ENCODE measurements at regions not wholly inside any gene's neighbourhood (a gene's known extent, or its start where the extent isn't known, plus 50 kb on each side); places are given as distances from the start of the nearest gene placed in this dataset.

GRCh38 chr17:34527908-34528470, 51.4 kb upstream of the TMEM132E start:
- DNase-seq (ENCODE audit: low read depth): no peak

- no peak for DNase-seq (ENCODE audit: low read depth)
These were observed 52.1 kb upstream of the TMEM132E start for GRCh38 chr17:34527136-34527907.

DNA sequence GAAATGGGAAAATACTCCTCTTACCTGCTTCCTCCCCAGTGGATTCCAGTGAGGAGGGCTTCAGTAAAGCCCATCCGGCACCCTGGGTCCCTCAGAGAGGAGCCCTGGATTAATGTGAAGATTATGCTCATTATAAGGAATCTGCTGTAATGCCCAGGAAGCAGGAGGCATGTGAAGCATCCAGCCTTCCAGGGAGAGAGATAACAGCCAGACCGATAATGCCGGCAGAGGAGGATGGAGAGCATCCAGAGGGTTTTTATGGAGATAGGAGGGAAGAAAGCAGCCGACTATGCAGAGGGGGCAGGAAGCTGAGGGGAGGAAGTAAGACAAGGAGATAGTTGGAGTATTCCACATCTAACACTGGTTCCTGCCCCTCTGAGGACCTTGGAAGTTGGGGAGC, 53.7 kb upstream of the TMEM132E start:
- no peak for DNase-seq (ENCODE audit: low read depth)

DNA sequence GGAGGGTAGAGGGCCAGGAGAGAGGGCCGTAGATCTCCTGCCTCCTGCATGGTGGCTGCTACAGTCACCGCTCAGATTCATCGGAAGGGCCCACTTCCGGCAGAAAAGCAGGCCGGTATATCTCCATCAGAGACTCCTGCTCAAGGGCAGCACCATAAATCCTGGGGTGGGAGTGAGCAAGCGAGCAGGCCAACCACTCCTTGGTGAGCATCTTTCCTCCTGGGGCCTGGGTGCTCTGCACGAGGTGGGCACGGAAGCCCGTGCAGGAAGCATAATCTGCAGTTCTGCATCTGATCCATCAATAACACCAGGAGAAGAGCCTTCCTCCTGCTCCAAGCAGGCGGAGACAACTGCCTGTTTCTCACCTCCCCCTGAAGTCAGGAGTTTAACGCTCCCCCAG, 57.4 kb upstream of the TMEM132E start:
- DNase-seq (ENCODE audit: low read depth): no peak

- no peak for DNase-seq (ENCODE audit: low read depth)
These were observed 60.1 kb upstream of the TMEM132E start for GRCh38 chr17:34519282-34519681.

DNA sequence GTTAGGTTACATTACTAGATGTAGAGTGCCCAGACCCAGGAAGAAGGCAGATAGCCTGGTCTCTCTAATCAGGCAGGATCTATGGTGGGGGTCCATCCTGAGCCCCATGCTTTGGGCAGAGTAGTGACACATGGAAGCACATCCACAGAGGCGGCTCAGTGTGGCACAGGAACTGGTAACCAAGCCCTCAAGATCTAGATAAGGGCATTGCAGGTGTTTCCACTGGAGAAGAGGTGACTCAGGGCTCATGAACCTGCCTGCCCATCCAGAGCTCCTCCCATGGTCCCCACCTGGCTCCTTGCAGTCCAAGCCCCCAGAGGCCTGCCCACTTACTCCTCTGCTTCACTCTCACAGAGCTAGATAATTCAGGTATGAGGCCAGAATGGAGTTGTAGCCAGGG, 62.0 kb upstream of the TMEM132E start:
- DNase-seq (ENCODE audit: low read depth): no peak

DNA sequence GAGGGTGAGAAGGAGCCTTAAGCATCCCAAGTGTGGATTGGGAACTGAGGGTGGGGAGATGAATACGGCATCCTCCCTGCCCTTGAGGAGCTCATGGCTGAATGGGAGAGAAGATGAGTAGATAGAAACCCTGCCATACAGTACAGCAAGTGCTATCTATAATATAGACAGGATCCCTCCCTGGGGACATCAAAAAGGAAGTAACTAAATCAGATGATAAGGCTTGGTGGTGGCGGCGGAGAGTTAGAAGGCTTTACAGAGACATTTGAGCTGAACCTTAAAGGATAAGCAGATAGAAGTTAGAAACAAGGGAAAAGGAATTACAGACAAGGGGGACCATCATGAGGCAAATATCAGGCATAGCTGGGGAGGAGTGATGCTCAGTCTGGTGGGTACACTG, 67.5 kb upstream of the TMEM132E start:
- no peak for DNase-seq (ENCODE audit: low read depth)

DNA sequence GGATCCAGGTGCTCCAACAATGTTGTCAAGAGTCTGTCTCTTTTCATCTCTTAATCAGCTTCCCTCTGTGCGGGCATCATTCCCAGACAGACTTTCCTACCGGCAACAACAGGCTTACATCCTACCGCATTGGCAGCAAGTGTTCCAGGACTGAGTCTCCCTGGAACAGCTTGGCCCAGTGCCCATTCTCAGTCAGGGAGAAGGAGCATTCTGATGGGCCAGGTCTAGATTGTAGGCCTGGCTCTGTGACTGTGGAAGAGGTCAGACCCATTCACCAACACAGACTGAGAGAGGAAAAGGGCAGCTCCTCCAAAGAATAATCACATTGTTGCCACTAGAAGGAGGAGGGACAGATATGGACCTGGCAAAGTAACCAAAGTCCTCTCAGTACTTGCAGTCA, 68.1 kb upstream of the TMEM132E start:
- DNase-seq (ENCODE audit: low read depth): no peak

- no peak for DNase-seq (ENCODE audit: low read depth)
These were observed 74.4 kb upstream of the TMEM132E start for GRCh38 chr17:34504814-34505484.

DNA sequence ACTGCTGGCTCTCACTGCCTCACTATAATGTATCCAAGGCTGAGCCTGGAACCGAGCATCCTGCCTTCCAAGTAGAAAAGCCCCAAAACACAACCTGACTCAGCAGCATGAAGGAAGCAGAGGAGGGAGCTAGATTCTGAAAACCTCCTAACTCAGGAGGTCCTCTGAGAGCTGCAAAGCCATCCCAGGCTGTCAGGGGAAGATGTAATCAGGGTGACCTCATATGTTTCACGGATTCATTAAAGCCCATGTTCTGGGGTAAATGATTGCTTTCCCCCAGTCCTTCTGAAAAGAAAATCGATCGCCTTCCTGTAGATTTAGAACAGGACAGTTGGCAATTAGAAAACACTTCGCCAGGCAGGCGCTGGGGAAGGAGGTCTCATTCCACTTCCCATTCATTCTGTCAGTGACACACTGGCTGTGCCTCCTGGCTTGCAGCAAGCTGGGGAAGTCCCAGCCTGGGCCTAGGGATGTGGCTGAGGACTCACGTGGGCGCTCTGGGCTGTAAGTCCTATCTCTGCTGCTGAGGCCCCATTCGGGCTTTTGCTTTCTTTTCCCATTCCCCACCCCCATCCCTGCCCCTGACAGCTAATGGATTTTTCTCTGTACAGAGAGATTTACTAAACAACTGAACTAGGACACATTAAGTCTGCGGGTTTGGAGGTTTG, 75.7 kb upstream of the TMEM132E start:
- no peak for DNase-seq (ENCODE audit: low read depth)

- no peak for DNase-seq (ENCODE audit: low read depth)
These were observed 77.0 kb upstream of the TMEM132E start for GRCh38 chr17:34502426-34502825.

- no peak for DNase-seq (ENCODE audit: low read depth)
These were observed 79.8 kb upstream of the TMEM132E start for GRCh38 chr17:34499576-34499975.

- DNase-seq (ENCODE audit: low read depth): no peak
These were observed 85.5 kb upstream of the TMEM132E start for GRCh38 chr17:34493917-34494316.

DNA sequence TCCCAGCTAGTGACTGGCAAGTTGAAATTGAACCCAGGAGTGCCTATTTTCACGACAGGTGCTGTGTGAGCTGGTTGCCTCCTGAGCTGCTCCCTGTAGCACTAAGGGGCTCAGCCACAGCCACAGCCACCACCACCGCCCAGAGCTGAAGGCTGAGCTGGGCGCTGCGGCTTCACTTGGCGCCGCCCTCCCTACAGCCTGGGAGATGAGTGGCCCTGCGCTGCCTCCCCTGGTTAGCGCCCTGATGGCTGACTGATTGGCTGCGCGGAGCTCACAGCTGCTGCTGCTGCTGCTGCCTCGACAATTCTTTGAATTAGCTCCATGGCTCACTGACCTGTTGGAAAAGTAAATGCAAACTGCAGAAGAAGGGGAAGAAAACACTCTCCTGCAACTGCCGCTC, 91.8 kb upstream of the TMEM132E start:
- no peak for DNase-seq (ENCODE audit: low read depth)

DNA sequence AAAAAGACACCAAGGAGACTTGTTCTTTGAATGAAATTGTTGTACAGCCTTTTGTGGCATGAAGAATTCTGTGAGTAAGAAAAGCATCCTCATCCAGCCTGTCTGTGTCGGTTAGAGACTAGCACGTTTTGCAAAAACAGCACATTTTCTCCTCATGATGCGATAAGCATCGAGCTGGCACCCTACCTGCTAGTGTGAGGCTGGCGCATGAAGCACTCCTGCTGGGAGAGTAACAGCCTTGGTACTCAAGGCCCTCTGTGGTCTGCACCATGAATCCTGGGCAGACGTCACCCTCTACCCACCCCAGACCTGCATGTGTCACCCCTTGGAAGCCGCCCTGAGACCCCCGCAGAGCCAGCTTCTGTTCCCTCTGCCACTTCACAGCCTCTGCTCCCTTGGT, 92.6 kb upstream of the TMEM132E start:
- no peak for DNase-seq (ENCODE audit: low read depth)

DNA sequence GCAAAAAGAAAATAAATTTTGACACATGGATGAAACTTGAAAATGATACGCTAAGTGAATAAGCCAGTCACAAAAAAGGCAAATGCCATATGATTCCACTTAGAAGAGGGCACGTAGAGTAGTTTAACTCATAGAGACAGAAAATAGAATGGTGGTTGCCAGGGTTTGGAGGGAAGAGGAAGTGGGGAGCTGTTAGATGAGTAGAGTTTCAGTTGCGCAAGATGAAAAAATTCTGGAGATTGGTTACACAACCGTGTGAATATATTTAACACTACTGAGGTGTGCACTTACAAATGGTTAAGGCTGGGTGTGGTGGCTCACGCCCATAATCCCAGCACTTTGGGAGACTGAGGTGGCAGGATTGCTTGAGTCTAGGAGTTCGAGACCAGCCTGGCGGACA, 93.4 kb upstream of the TMEM132E start:
- no peak for DNase-seq (ENCODE audit: low read depth)

GRCh38 chr17:34484193-34484733, 95.1 kb upstream of the TMEM132E start:
- no peak for DNase-seq (ENCODE audit: low read depth)

DNA sequence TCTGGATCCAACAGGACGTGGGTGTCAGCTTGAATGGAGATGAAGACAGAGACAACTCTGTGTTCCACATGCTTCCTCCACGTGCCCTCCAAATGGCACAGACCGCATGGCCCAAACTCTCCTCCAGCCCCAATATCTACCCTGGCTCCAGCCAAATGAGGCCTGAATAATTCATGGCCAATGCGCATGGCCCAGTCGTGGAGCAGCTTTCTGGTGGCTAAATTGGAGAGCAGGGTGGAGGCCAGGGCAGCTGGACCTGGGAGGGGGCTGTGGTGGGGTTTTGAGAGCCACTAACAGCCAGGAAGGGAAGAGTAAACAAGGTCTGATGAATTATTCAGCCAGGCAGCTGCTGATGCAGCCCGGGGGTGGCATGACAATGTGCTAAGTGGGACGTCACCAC, 96.7 kb upstream of the TMEM132E start:
- no peak for DNase-seq (ENCODE audit: low read depth)

- DNase-seq (ENCODE audit: low read depth): no peak
These were observed 97.6 kb upstream of the TMEM132E start for GRCh38 chr17:34481779-34482178.

GRCh38 chr17:34479371-34479770, 100.0 kb upstream of the TMEM132E start:
- DNase-seq (ENCODE audit: low read depth): no peak

GRCh38 chr17:34478244-34478643, 101.1 kb upstream of the TMEM132E start:
- no peak for DNase-seq (ENCODE audit: low read depth)

- DNase-seq (ENCODE audit: low read depth): no peak
These were observed 104.1 kb upstream of the TMEM132E start for GRCh38 chr17:34475296-34475695.

DNA sequence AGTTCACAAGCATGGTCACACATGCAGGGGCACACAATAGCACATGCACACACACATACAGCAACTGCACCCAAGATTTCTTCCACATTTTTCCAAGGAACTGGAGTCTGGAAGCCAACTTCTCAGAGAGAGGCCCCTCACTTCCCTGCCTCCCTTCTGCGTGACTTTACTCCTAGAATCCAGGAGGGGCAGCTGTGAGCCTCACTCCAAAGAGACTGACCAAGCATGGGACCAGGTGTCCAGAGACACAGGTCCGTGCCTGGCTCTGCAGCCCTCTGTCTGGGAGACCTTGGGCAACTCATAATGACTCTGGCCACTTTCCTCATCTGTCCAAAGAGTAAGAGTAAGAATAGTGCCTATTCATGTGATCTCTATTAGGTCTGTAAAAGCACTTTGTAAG, 104.7 kb upstream of the TMEM132E start:
- no peak for DNase-seq (ENCODE audit: low read depth)

All from activated T-cell treated with anti-CD3 and anti-CD28 coated beads for 24 hours (primary cell).